ENCODE measurements at regions not wholly inside any gene's neighbourhood (a gene's known extent, or its start where the extent isn't known, plus 50 kb on each side); places are given as distances from the start of the nearest gene placed in this dataset.
"Not testable (repeated sequence)": the region's sequence is repeated elsewhere in the genome, so short reads cannot be mapped to it uniquely, and the experiment has no call there.

DNA sequence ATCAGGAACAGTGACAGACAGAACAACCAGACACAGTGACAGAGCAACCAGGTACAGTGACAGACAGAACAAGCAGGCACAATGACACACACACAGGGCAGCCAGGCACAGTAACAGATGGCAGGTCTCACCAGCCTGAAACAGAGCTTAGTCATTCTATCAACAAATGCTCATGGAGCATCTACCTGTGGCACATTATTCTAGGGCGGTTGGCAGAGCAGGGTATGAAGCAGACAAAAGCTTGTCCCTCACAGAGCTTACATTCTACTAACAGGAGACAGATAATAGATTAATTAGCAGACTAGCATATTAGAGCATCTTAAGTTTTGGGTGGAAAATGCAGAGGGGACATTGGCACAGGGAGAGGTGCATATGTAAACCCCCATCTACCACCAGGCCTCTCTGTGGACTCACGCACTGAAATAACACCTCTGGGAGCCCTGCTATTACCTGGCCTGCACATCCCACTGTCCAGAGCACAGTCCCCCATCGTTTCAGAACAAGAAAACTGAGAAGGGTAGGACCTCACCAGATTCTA is 64.1 kb upstream of the RAB6C start:
- H3K27me3 ChIP-seq (ENCODE audit: control insufficient read depth in 5 of 5, insufficient read depth in 4 of 5, low read length in 5 of 5): peaks cover 0 to 3% (median 2%) of the 10 kb centered on the region in 5 donors
- peaks cover 0 to 15% (median 9%) of the 10 kb centered on the region in 5 donors for H3K4me1 ChIP-seq (ENCODE audit: control insufficient read depth in 5 of 5, insufficient read depth in 5 of 5, low read length in 5 of 5)
- H3K27ac ChIP-seq (ENCODE audit: low read depth, low read length): no peak overlapping the region
- H3K36me3 ChIP-seq (ENCODE audit: control insufficient read depth in 5 of 5, insufficient read depth in 5 of 5, low read length in 5 of 5): no peaks in the 10 kb centered on the region
- no peak overlapping the region for H3K9ac ChIP-seq (ENCODE audit: low read length in 5 of 5)
- H3K4me3 ChIP-seq (ENCODE audit: low read depth in 1 of 5, low read length in 5 of 5): no peak overlapping the region
- peaks cover 14 to 24% (median 16%) of the 10 kb centered on the region in 5 donors for H3K9me3 ChIP-seq (ENCODE audit: control insufficient read depth in 5 of 5, low read length in 5 of 5)

DNA sequence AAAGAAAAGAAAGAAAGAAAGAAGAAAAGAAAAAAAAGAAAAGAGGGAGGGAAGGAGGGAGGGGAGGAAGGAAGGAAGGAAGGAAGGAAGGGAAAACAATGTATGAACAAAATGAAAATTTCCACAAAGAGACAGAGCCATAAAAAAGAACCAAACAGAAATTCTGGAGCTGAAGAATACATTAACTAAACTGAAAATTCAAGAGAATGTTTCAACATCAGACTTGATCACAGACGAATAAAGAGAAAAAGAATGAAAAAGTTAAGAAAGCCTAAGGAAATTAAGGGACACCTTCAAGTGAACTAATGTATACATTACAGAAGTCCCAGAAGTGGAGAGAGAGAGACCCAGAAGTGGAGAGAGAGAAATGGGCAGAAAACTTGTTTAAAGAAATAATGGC is 60.9 kb upstream of the RAB6C start:
- H3K4me3 ChIP-seq (ENCODE audit: low read depth in 1 of 5, low read length in 5 of 5): no peak overlapping the region
- peaks cover 3 to 20% (median 12%) of the 10 kb centered on the region in 5 donors for H3K27me3 ChIP-seq (ENCODE audit: control insufficient read depth in 5 of 5, insufficient read depth in 4 of 5, low read length in 5 of 5)
- no peak overlapping the region for H3K27ac ChIP-seq (ENCODE audit: low read depth, low read length)

DNA sequence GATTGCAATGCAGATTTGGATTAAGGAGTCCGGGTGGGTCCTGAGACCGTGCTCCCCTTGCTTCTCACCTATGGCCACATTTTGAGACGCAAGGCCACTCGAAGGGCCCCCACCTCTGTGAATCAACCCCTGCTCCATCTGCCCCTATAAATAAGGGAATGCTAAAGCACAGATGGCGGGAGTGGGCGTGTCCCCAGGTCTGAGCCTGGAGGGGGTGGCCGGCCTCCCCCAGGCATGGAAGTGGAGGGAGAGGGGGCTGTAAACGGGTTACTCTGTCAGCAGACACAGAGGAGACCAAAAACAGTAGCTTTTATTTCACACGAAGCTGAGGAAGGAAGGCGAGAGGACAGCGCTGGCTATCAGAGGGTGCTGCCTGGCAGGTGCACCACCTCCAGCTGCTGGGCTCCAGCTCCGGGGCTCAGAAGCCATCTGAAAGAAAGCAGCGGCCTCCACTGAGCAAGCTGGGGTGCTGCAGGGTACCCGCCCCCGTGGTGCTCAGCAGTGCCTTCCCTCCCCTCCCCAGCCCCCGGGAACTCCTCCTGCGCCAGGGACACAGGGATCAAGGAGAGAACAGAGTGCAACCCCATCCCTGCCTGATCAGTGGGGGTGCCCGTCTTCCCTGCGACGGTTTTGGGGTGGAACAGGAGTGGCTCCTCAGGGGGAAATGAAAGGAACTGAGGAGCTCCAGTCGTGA is 56.7 kb upstream of the RAB6C start:
- Histone ChIP-seq H3K9ac (ENCODE audit: low read length in 5 of 5) (no peak overlapping the region), H3K4me3 (ENCODE audit: low read depth in 1 of 5, low read length in 5 of 5) (no peak overlapping the region), H3K4me1 (ENCODE audit: control insufficient read depth in 5 of 5, insufficient read depth in 5 of 5, low read length in 5 of 5) (peaks cover 0 to 4% (median 0%) of the 10 kb centered on the region in 5 donors), H3K9me3 (ENCODE audit: control insufficient read depth in 5 of 5, low read length in 5 of 5) (peaks cover 10 to 25% (median 13%) of the 10 kb centered on the region in 5 donors), H3K27ac (ENCODE audit: low read depth, low read length) (no peak overlapping the region), H3K27me3 (ENCODE audit: control insufficient read depth in 5 of 5, insufficient read depth in 4 of 5, low read length in 5 of 5) (peaks cover 5 to 19% (median 14%) of the 10 kb centered on the region in 5 donors), H3K36me3 (ENCODE audit: control insufficient read depth in 5 of 5, insufficient read depth in 5 of 5, low read length in 5 of 5) (no peaks in the 10 kb centered on the region)

More for the DNA sequence above, 60.9 kb upstream of the RAB6C start:
- peaks cover 14 to 28% (median 16%) of the 10 kb centered on the region in 5 donors for H3K9me3 ChIP-seq (ENCODE audit: control insufficient read depth in 5 of 5, low read length in 5 of 5)
- H3K9ac ChIP-seq (ENCODE audit: low read length in 5 of 5): no peak overlapping the region
- H3K36me3 ChIP-seq (ENCODE audit: control insufficient read depth in 5 of 5, insufficient read depth in 5 of 5, low read length in 5 of 5): no peaks in the 10 kb centered on the region
- peaks cover 0 to 9% (median 4%) of the 10 kb centered on the region in 5 donors for H3K4me1 ChIP-seq (ENCODE audit: control insufficient read depth in 5 of 5, insufficient read depth in 5 of 5, low read length in 5 of 5)

- Histone ChIP-seq H3K4me1 (ENCODE audit: control insufficient read depth in 5 of 5, insufficient read depth in 5 of 5, low read length in 5 of 5) (peaks cover 0 to 4% (median 0%) of the 10 kb centered on the region in 5 donors), H3K9ac (ENCODE audit: low read length in 5 of 5) (no peak overlapping the region), H3K9me3 (ENCODE audit: control insufficient read depth in 5 of 5, low read length in 5 of 5) (peaks cover 5 to 18% (median 6%) of the 10 kb centered on the region in 5 donors), H3K27me3 (ENCODE audit: control insufficient read depth in 5 of 5, insufficient read depth in 4 of 5, low read length in 5 of 5) (peaks cover 5 to 19% (median 14%) of the 10 kb centered on the region in 5 donors), H3K4me3 (ENCODE audit: low read depth in 1 of 5, low read length in 5 of 5) (no peak overlapping the region), H3K36me3 (ENCODE audit: control insufficient read depth in 5 of 5, insufficient read depth in 5 of 5, low read length in 5 of 5) (no peaks in the 10 kb centered on the region), H3K27ac (ENCODE audit: low read depth, low read length) (no peak overlapping the region)
These were observed 56.0 kb upstream of the RAB6C start for GRCh38 chr2:129923265-129924091.

GRCh38 chr2:129924115-129924514 is 55.4 kb upstream of the RAB6C start:
- H3K4me1 ChIP-seq (ENCODE audit: control insufficient read depth in 5 of 5, insufficient read depth in 5 of 5, low read length in 5 of 5); H3K4me3 ChIP-seq (ENCODE audit: low read depth in 1 of 5, low read length in 5 of 5); H3K36me3 ChIP-seq (ENCODE audit: control insufficient read depth in 5 of 5, insufficient read depth in 5 of 5, low read length in 5 of 5); H3K27ac ChIP-seq (ENCODE audit: low read depth, low read length); H3K9ac ChIP-seq (ENCODE audit: low read length in 5 of 5): not testable (repeated sequence)
- peaks cover 5 to 19% (median 14%) of the 10 kb centered on the region in 5 donors for H3K27me3 ChIP-seq (ENCODE audit: control insufficient read depth in 5 of 5, insufficient read depth in 4 of 5, low read length in 5 of 5)
- peaks cover 0 to 12% (median 0%) of the 10 kb centered on the region in 5 donors for H3K9me3 ChIP-seq (ENCODE audit: control insufficient read depth in 5 of 5, low read length in 5 of 5)

DNA sequence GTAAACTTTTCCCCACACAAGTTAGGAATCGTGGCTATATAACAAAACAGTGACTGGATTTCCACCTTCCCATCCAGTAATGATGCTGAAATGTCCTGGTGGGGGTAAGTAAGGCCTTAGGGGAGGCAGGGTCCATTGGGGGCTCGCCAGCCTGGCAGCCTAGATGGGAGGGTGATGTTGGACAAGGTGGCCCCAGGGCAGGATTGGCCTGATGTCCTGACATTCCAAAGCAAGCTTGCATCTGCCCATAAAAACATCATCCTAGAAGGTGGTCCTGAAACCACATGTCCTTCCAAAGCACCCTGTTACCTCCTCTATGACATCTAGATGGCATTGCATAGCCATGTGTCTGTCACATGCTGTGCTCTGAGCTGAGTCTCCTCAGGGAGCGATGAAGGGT is 54.1 kb upstream of the RAB6C start:
- H3K36me3 ChIP-seq (ENCODE audit: control insufficient read depth in 5 of 5, insufficient read depth in 5 of 5, low read length in 5 of 5): no peaks in the 10 kb centered on the region
- peaks cover 0 to 13% (median 3%) of the 10 kb centered on the region in 5 donors for H3K4me1 ChIP-seq (ENCODE audit: control insufficient read depth in 5 of 5, insufficient read depth in 5 of 5, low read length in 5 of 5)
- H3K4me3 ChIP-seq (ENCODE audit: low read depth in 1 of 5, low read length in 5 of 5): no peak overlapping the region
- peaks cover 5 to 19% (median 16%) of the 10 kb centered on the region in 5 donors for H3K27me3 ChIP-seq (ENCODE audit: control insufficient read depth in 5 of 5, insufficient read depth in 4 of 5, low read length in 5 of 5)
- no peak overlapping the region for H3K27ac ChIP-seq (ENCODE audit: low read depth, low read length)
- peaks cover 0 to 3% (median 0%) of the 10 kb centered on the region in 5 donors for H3K9me3 ChIP-seq (ENCODE audit: control insufficient read depth in 5 of 5, low read length in 5 of 5)
- no peak overlapping the region for H3K9ac ChIP-seq (ENCODE audit: low read length in 5 of 5)

DNA sequence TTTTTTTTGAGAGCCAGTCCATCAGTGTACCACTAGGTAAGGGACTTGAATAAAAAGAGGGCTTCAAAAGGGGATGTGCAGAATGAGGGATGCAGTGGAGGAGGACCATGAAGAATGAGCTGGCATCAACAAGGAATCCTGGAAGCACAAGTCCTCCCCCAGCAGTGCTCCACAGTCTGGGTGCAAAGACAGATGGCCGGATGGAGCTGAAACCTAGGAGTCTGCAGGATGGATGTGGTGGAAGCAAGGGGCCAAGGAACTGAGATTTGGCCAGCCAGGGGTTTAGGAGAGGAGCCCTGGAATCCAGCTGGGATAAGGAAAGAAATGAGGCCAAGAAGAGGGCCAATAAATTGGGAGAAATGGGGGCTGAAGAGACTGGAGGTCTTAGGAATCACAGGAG is 51.8 kb upstream of the RAB6C start:
- H3K27me3 ChIP-seq (ENCODE audit: control insufficient read depth in 5 of 5, insufficient read depth in 4 of 5, low read length in 5 of 5): peaks cover 5 to 14% (median 10%) of the 10 kb centered on the region in 5 donors
- no peak overlapping the region for H3K27ac ChIP-seq (ENCODE audit: low read depth, low read length)
- H3K4me1 ChIP-seq (ENCODE audit: control insufficient read depth in 5 of 5, insufficient read depth in 5 of 5, low read length in 5 of 5): peaks cover 0 to 13% (median 3%) of the 10 kb centered on the region in 5 donors

GRCh38 chr2:129929321-129930290 is 49.9 kb upstream of the RAB6C start:
- peaks cover 0 to 12% (median 3%) of the 10 kb centered on the region in 5 donors for H3K4me1 ChIP-seq (ENCODE audit: control insufficient read depth in 5 of 5, insufficient read depth in 5 of 5, low read length in 5 of 5)
- no peaks in the 10 kb centered on the region for H3K36me3 ChIP-seq (ENCODE audit: control insufficient read depth in 5 of 5, insufficient read depth in 5 of 5, low read length in 5 of 5)
- no peak overlapping the region for H3K27ac ChIP-seq (ENCODE audit: low read depth, low read length)

More for the DNA sequence above, 51.8 kb upstream of the RAB6C start:
- H3K36me3 ChIP-seq (ENCODE audit: control insufficient read depth in 5 of 5, insufficient read depth in 5 of 5, low read length in 5 of 5): no peaks in the 10 kb centered on the region
- no peaks in the 10 kb centered on the region for H3K9me3 ChIP-seq (ENCODE audit: control insufficient read depth in 5 of 5, low read length in 5 of 5)
- no peak overlapping the region for H3K9ac ChIP-seq (ENCODE audit: low read length in 5 of 5)
- H3K4me3 ChIP-seq (ENCODE audit: low read depth in 1 of 5, low read length in 5 of 5): no peak overlapping the region

More at GRCh38 chr2:129929321-129930290, 49.9 kb upstream of the RAB6C start:
- H3K9ac ChIP-seq (ENCODE audit: low read length in 5 of 5): no peak overlapping the region
- H3K27me3 ChIP-seq (ENCODE audit: control insufficient read depth in 5 of 5, insufficient read depth in 4 of 5, low read length in 5 of 5): peaks cover 0 to 13% (median 3%) of the 10 kb centered on the region in 5 donors
- no peaks in the 10 kb centered on the region for H3K9me3 ChIP-seq (ENCODE audit: control insufficient read depth in 5 of 5, low read length in 5 of 5)
- H3K4me3 ChIP-seq (ENCODE audit: low read depth in 1 of 5, low read length in 5 of 5): no peak overlapping the region
